GM12865 (cell line): ENCODE measurements at regions not wholly inside any gene's neighbourhood (a gene's known extent, or its start where the extent isn't known, plus 50 kb on each side); places are given as distances from the start of the nearest gene placed in this dataset.

Source experiments
- DNase-seq: peaks from one replicate; pipeline ENCODE4 v3.0.0; 2010; ENCODE audit warnings: low read depth
- H3K4me3 ChIP-seq: 2 replicates; pipeline ENCODE4 v1.5.1; 2011; ENCODE audit warnings: mild to moderate bottlenecking, low read depth, low read length, control low read depth
- CTCF ChIP-seq: IDR thresholded peaks from 2 replicates; pipeline ENCODE4 v1.5.1; 2011; ENCODE audit warnings: low read length, control low read depth, low read depth, inconsistent platforms; ENCODE audit not compliant: insufficient read depth; ENCODE audit errors: missing control alignments

- no peak overlapping the region for H3K4me3 ChIP-seq
- DNase-seq, result no peak
- no peak for TF ChIP-seq CTCF
These were observed 149.8 kb upstream of the GBE1 start for GRCh38 chr3:81911221-81911620.

DNA sequence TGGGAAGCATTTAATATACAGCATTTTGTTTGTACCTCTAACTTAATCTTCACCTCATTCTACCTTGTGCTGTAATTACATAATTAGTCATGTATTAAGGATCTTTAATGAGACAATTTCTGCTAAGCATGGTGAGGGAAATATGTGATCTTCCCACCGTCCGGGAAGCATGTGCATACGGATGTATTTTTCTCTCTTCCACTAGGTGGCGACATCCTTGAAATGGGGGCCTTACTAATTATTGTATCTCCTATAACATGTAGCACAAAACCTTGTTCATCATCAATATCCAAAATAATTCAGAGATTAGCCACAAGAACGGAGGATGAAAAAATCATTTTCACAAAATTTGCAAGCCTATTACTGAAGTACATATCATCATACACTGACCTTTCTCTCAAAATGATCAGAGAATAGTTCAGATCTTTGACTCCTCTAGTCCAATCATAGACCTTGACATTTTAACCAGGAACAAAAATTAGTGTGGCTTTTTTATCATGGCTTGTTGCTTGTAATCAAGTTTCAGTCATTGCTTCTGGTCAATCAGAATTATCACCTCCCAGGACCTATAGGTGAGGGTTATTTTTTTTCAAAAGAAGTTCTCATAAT lies 148.9 kb upstream of the GBE1 start:
- DNase-seq, result peak; percentile 42
- peak; percentile 55 for TF ChIP-seq CTCF
- no peak overlapping the region for H3K4me3 ChIP-seq

DNA sequence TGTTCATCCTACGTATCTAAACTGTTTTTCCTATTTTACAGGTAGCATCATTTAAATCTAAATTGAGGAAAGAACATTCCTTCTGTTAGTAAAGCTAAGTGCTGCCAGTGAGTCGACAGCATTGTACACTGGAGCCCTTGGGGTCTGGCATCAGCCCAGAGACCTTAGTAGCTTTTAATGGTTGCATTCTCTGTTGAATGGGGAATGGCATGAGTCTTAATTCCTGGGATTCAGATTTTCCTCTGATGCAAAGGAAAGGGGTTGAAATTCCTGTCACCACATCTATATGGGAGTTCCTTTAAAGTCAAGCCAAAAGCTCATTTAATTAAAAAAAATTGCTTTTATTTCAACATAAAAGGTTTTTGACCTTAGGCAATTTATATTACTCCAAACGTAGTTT lies 148.4 kb upstream of the GBE1 start:
- no peak overlapping the region for H3K4me3 ChIP-seq
- TF ChIP-seq CTCF, result no peak
- DNase-seq, result no peak

GRCh38 chr3:81908561-81908960 lies 147.1 kb upstream of the GBE1 start:
- TF ChIP-seq CTCF, result no peak
- H3K4me3 ChIP-seq, result no peak overlapping the region
- no peak for DNase-seq

DNA sequence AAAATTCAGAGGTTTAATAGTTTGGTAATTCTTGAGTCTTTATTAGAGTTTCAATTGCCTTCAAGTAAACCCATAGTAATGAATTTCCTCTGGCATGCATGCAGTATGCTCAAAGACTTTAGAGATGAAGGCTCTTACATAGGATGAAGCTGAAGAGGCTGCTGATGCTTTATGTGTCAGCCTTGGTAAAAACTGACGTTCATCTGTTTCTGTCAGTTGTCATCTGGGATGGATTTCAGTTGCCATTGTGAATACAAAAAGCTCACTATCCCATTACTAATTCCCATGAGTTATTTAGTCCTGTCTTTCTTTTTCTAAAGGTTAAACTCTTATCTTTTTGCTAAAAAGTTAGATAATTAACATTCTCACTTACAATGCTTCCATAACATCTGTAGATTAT lies 136.9 kb upstream of the GBE1 start:
- no peak overlapping the region for H3K4me3 ChIP-seq
- no peak for DNase-seq
- no peak for TF ChIP-seq CTCF

GRCh38 chr3:81894598-81894997 lies 133.2 kb upstream of the GBE1 start:
- H3K4me3 ChIP-seq, result no peak overlapping the region
- TF ChIP-seq CTCF, result no peak
- no peak for DNase-seq

DNA sequence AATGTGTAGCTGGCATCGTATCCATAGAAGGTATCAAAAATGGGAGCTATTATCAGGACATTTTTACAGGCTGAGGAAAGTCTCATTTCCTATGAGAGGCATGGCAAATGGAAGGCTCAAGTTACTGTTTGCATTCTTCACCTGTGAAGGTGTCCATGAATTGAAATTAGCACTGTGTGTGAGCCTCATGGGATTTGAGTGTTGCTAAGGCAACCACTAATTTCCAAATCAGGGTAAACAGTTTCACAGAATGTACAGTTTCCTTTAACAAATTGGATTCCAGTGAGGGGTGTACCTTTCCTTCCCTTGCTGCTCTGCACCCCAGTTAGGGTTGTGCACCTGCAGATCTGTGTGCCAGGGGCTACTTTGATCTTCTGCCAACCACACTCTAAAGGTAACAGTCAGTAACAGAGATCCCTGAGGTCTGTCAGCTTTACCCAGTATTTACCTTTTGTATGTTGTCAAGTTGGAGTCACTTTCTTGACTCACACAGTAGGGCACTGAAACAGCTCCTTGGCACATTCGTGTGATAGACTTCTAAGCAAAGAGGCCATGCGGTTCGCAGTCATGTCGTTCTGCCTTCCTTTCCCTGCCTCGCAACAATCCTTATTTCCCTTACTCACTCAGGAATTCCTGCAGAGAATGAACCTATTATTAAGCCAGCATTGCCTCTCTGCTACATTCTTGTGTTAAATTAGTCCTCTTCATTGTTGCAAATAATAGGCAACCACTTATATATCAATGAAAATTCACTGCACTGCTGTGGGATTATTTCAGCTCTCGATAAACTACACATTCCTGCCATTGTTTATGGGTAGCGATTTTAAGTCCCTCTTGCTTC lies 129.8 kb upstream of the GBE1 start:
- DNase-seq, result no peak
- H3K4me3 ChIP-seq, result no peak overlapping the region
- TF ChIP-seq CTCF, result no peak
